HL-60 (cell line): ENCODE measurements at regions not wholly inside any gene's neighbourhood (a gene's known extent, or its start where the extent isn't known, plus 50 kb on each side); places are given as distances from the start of the nearest gene placed in this dataset. TPM values are rescaled to one million over a fixed set of nuclear protein-coding genes. Genes with fewer than 3 reads are reported as not detected.

Experiments used
- DNase-seq, 2 experiments: peaks; one replicate each; pipeline ENCODE4 v3.0.0-alpha.2; 2010 to 2020; ENCODE audit warnings: low read depth in 1 of 2, low spot score in 1 of 2
- H3K27ac ChIP-seq: fragments of 250-450 bp; sonication (Bioruptor Pico); replicated peaks from 2 replicates; pipeline ENCODE4 v1.5.1; 2020; ENCODE audit warnings: mild to moderate bottlenecking, moderate library complexity
- H3K27me3 ChIP-seq: fragments of 250-450 bp; sonication (Bioruptor Pico); 2 replicates; pipeline ENCODE4 v1.5.1; 2021; ENCODE audit warnings: mild to moderate bottlenecking, moderate library complexity; ENCODE audit not compliant: insufficient read depth, poor library complexity, severe bottlenecking
- H3K4me3 ChIP-seq: replicated peaks from 2 replicates; pipeline ENCODE4 v1.5.1; 2011; ENCODE audit warnings: mild to moderate bottlenecking, control low read depth, low read length; ENCODE audit not compliant: insufficient read depth
- CTCF ChIP-seq: IDR thresholded peaks from one replicate; pipeline ENCODE4 v1.5.1; 2011; ENCODE audit warnings: low read length, control low read depth, inconsistent platforms; ENCODE audit not compliant: insufficient read depth
- GABPA ChIP-seq: IDR thresholded peaks from 2 replicates; pipeline ENCODE4 v1.6.1; 2012; ENCODE audit warnings: low read depth
- POLR2AphosphoS5 ChIP-seq: IDR thresholded peaks from 2 replicates; pipeline ENCODE4 v1.6.1; 2012; ENCODE audit warnings: low read depth
- REST ChIP-seq: IDR thresholded peaks from 2 replicates; pipeline ENCODE4 v1.6.1; 2012; ENCODE audit warnings: low read depth; ENCODE audit not compliant: insufficient replicate concordance
- SPI1 ChIP-seq: IDR thresholded peaks from 2 replicates; pipeline ENCODE4 v1.6.1; 2012; ENCODE audit warnings: low read depth, mild to moderate bottlenecking, borderline replicate concordance
- microRNA-seq: library from miRNA; unstranded; fragments of <30 nt; microRNA quantifications from one replicate; pipeline ENCODE4, GENCODE V29; 2018

- DNase-seq = no peak
- TF ChIP-seq CTCF (no peak), POLR2AphosphoS5 (no peak), SPI1 (no peak), GABPA (no peak), REST (no peak)
- Histone ChIP-seq H3K27ac (no peak overlapping the region), H3K27me3 (peaks cover 8% of the 10 kb centered on the region), H3K4me3 (no peak overlapping the region)
Observed at GRCh38 chr2:177153805-177154204, 58.8 kb upstream of the HNRNPA3 start.

GRCh38 chr2:177154809-177155208, 57.8 kb upstream of the HNRNPA3 start:
- DNase-seq = no peak
- no peak for TF ChIP-seq GABPA
- Histone ChIP-seq H3K27me3 (peaks cover 8% of the 10 kb centered on the region), H3K4me3 (no peak overlapping the region), H3K27ac (no peak overlapping the region)

GRCh38 chr2:177155631-177156030, 57.0 kb upstream of the HNRNPA3 start:
- H3K4me3 ChIP-seq = no peak overlapping the region
- no peak for DNase-seq
- H3K27ac ChIP-seq = no peak overlapping the region
- peaks cover 4% of the 10 kb centered on the region for H3K27me3 ChIP-seq
- TF ChIP-seq GABPA (no peak), REST (no peak), CTCF (no peak), POLR2AphosphoS5 (no peak), SPI1 (no peak)

- peak in 1 of 2 experiments; percentile 23 for DNase-seq
- TF ChIP-seq CTCF (peak; percentile 37), SPI1 (no peak)
- no peak overlapping the region for H3K27ac ChIP-seq
- H3K27me3 ChIP-seq = no peaks in the 10 kb centered on the region
- H3K4me3 ChIP-seq = no peak overlapping the region
Observed at GRCh38 chr2:177161741-177162460, 50.7 kb upstream of the HNRNPA3 start.

Small RNA genes lying in the stretch of these regions (microRNA-seq; reads per million reads assigned to microRNA genes)
- gene MIR1246 = not detected
